Stimulated activated CD8-positive, alpha-beta memory T cell treated with anti-CD3 and anti-CD28 coated beads, Interleukin-15, amount 100 ng/mL, for 1 hour (primary cell): ENCODE measurements at regions not wholly inside any gene's neighbourhood (a gene's known extent, or its start where the extent isn't known, plus 50 kb on each side); places are given as distances from the start of the nearest gene placed in this dataset.

ENCODE experiments used
- DNase-seq: peaks from one replicate; pipeline ENCODE4 v3.0.0-alpha.2; 2020; ENCODE audit warnings: low read depth

GRCh38 chr11:122230385-122230755 lies 114.4 kb upstream of the BLID start:
- DNase-seq = no peak

GRCh38 chr11:122229481-122230384 lies 113.7 kb upstream of the BLID start:
- DNase-seq = no peak

- no peak for DNase-seq
These were observed 113.1 kb upstream of the BLID start for GRCh38 chr11:122229078-122229477.

- DNase-seq = no peak
These were observed 110.9 kb upstream of the BLID start for GRCh38 chr11:122226810-122227379.

GRCh38 chr11:122224867-122225266 lies 108.9 kb upstream of the BLID start:
- DNase-seq = no peak

- DNase-seq = no peak
These were observed 104.3 kb upstream of the BLID start for GRCh38 chr11:122220321-122220720.

GRCh38 chr11:122219791-122220190 lies 103.8 kb upstream of the BLID start:
- DNase-seq = no peak

GRCh38 chr11:122215244-122215992 lies 99.4 kb upstream of the BLID start:
- no peak for DNase-seq

- DNase-seq = no peak
These were observed 98.6 kb upstream of the BLID start for GRCh38 chr11:122214567-122214966.

- no peak for DNase-seq
These were observed 98.1 kb upstream of the BLID start for GRCh38 chr11:122214080-122214479.

GRCh38 chr11:122213171-122213570 lies 97.2 kb upstream of the BLID start:
- no peak for DNase-seq

GRCh38 chr11:122210367-122210997 lies 94.5 kb upstream of the BLID start:
- DNase-seq = no peak

GRCh38 chr11:122209619-122210366 lies 93.8 kb upstream of the BLID start:
- no peak for DNase-seq

- DNase-seq = no peak
These were observed 92.1 kb upstream of the BLID start for GRCh38 chr11:122207921-122208764.

GRCh38 chr11:122207505-122207904 lies 91.5 kb upstream of the BLID start:
- no peak for DNase-seq

- no peak for DNase-seq
These were observed 89.0 kb upstream of the BLID start for GRCh38 chr11:122205036-122205435.

GRCh38 chr11:122204206-122204605 lies 88.2 kb upstream of the BLID start:
- no peak for DNase-seq

- no peak for DNase-seq
These were observed 87.0 kb upstream of the BLID start for GRCh38 chr11:122202951-122203456.

GRCh38 chr11:122202161-122202950 lies 86.3 kb upstream of the BLID start:
- DNase-seq = no peak

- DNase-seq = no peak
These were observed 85.1 kb upstream of the BLID start for GRCh38 chr11:122201106-122201505.
